ENCODE measurements at regions not wholly inside any gene's neighbourhood (a gene's known extent, or its start where the extent isn't known, plus 50 kb on each side); places are given as distances from the start of the nearest gene placed in this dataset.
"Not testable (repeated sequence)": the region's sequence is repeated elsewhere in the genome, so short reads cannot be mapped to it uniquely, and the experiment has no call there.

DNA sequence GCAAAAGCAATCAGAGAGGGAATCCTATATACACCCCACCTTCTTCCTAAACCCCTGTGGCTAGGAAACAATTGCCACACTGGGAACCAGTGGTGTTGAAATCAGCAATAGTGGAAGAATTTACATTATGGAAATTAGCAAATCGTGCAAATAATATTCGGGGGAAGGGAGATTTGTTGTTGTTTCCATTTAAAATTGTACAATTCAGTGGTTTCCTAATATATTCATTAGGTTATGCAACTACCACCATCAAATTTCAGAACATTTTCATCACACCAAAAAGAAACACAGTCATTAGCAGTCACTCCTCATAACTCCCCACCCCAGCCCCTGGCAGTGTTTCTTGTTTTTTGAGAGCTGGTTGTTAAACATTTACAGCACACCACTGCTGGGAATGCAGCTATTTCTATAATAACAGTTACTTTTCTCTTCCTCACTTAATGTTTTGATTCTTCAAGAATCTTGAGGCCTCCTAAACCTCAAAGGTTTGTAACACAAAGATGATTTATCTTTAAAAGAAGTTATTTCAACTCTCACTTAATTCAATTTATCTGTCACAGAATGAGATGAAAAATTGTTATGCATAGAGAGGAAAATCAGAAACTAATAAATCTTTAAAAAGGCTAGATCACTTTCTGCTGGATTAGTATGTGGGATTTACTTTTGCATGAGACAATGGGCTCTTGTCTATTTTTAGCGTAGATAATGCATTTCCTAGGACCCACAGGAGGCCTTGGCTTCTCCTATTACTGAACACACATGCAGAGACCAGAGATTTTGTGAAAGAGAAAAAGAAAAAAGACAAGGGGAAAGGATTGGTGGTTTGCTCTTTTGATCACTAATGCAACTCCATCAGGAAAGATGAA lies 91.8 kb upstream of the DAPK1 start:
- no peak for DNase-seq (ENCODE audit: extremely low spot score)
- POLR2A ChIA-PET = no interaction called here
- TF ChIP-seq BHLHE40 (IDR thresholded peaks at IDR 0.05; ENCODE audit: borderline replicate concordance) (no peak), L3MBTL2 (conservative IDR thresholded peaks at IDR 0.05) (no peak), NFRKB (IDR thresholded peaks at IDR 0.05) (no peak), FOXK2 (IDR thresholded peaks at IDR 0.05) (no peak), FOXA1 (IDR thresholded peaks at IDR 0.05) (no peak), TARDBP (IDR thresholded peaks at IDR 0.05) (no peak), ARNT (IDR thresholded peaks at IDR 0.05) (no peak), HDGF (IDR thresholded peaks at IDR 0.05; ENCODE audit: borderline replicate concordance) (no peak), CTBP1 (IDR thresholded peaks at IDR 0.05; ENCODE audit: borderline replicate concordance) (no peak), ELF4 (IDR thresholded peaks at IDR 0.05) (no peak), FOXM1 (IDR thresholded peaks at IDR 0.05; ENCODE audit: borderline replicate concordance) (no peak), ZNF384 (IDR thresholded peaks at IDR 0.05) (no peak), LEF1 (IDR thresholded peaks at IDR 0.05; ENCODE audit: borderline replicate concordance) (no peak), SUZ12 (IDR thresholded peaks at IDR 0.05) (no peak), SP1 (IDR thresholded peaks at IDR 0.05) (no peak)
- TF ChIP-seq, protein P1, sequence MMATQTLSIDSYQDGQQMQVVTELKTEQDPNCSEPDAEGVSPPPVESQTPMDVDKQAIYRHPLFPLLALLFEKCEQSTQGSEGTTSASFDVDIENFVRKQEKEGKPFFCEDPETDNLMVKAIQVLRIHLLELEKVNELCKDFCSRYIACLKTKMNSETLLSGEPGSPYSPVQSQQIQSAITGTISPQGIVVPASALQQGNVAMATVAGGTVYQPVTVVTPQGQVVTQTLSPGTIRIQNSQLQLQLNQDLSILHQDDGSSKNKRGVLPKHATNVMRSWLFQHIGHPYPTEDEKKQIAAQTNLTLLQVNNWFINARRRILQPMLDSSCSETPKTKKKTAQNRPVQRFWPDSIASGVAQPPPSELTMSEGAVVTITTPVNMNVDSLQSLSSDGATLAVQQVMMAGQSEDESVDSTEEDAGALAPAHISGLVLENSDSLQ (IDR thresholded peaks at IDR 0.05) = no peak
- CTCF ChIA-PET = interaction anchor here (1.0 kb wide), 1 partner anchor 12 kb away, joined by 3 read pairs; no protein-coding TSS in a partner anchor

DNA sequence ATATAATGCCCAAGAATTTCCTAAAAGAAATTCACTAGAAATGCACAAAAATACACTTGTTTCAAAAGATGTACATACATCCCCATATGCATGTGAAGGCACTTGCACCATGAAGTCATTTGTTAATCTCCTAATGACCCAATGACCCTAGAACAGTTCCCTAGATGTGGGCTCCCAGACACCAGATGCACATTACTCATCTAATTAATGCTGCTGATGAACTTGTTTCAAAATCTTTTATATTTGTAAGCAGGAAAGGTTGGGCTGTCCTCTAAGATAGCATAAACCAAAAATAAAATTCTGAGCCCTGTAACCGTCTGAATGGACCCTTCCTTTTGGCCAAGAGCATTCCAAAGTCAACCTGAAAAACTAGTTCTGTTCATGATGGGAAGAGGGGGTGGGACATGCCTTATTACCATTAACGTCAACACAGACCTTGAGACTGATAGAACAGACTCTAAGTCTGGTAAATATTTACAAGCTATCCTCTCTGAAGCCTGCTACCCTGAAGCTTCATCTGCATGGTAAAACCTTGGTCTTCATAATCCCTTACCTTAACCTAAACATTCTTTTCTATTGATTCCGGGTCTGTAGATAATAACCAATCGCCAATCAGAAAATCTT lies 91.0 kb upstream of the DAPK1 start:
- no peak for DNase-seq (ENCODE audit: extremely low spot score)
- POLR2A ChIA-PET = no interaction called here
- CTCF ChIA-PET = no interaction called here
- no peak for TF ChIP-seq FOXK2 (IDR thresholded peaks at IDR 0.05)
- TF ChIP-seq BHLHE40 (IDR thresholded peaks at IDR 0.05; ENCODE audit: borderline replicate concordance) = no peak
- TF ChIP-seq SP1 (IDR thresholded peaks at IDR 0.05) = no peak

DNA sequence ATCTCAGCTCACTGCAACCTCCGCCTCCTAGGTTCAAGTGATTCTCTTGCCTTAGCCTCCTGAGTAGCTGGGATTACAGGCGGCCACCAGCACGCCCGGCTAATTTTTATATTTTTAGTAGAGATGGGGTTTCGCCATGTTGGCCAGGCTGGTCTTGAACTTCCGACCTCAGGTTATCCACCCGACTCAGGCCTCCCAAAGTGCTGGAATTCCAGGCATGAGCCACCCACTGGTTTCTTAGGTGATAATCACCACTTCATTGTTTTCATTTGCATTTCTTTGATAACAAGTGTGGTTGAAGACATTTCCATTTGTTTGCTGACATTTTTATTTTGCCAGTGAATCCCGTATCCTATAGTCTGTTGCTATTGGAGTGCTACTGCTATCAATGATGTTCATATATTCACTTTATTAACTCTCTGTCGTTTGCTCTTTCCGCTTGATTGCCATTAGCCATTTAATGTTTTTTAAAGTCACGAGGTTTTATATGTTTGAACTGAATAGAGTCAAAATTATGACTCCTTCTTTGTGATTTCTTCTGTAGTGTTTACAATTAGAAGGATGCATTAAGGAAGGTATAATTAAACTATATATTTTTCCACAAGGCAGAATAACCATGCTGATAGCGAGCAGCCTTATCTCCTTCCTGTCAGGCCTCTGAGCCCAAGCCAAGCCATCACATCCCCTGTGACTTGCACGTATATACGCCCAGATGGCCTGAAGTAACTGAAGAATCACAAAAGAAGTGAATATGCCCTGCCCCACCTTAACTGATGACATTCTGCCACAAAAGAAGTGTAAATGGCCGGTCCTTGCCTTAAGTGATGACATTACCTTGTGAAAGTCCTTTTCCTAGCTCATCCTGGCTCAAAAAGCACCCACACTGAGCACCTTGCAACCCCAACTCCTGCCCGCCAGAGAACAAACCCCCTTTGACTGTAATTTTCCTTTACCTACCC lies 87.3 kb upstream of the DAPK1 start:
- CTCF ChIA-PET; POLR2A ChIA-PET; DNase-seq (ENCODE audit: extremely low spot score): not testable (repeated sequence)

GRCh38 chr9:87420884-87421283 lies 76.8 kb upstream of the DAPK1 start:
- no peak for DNase-seq (ENCODE audit: extremely low spot score)
- POLR2A ChIA-PET = no interaction called here

DNA sequence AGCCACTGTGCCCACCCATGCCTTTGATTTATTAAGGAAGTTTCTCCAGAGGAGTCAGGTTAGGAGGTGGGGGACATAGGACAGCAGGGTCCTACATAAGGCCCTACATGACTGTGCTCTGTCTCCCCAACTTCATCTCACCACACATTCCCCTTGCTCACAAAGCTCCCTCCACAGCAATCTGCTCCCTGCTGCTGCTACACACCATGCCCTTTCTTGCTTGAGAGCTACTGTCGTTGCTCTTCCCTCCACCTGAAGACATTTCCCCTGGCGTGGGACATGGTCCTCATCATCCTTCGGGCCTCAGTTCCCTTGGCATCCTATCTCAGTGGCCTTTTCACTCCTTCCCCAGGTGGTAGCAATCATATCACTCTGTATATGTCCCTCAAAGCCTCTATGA lies 75.9 kb upstream of the DAPK1 start:
- POLR2A ChIA-PET = no interaction called here
- no peak for DNase-seq (ENCODE audit: extremely low spot score)
- CTCF ChIA-PET = no interaction called here

More at GRCh38 chr9:87420884-87421283, 76.8 kb upstream of the DAPK1 start:
- CTCF ChIA-PET = no interaction called here
- TF ChIP-seq SP1 (IDR thresholded peaks at IDR 0.05) = no peak
- no peak for TF ChIP-seq NFRKB (IDR thresholded peaks at IDR 0.05)
- no peak for TF ChIP-seq L3MBTL2 (conservative IDR thresholded peaks at IDR 0.05)
- TF ChIP-seq ELF4 (IDR thresholded peaks at IDR 0.05) = no peak
- TF ChIP-seq TARDBP (IDR thresholded peaks at IDR 0.05) = no peak
- TF ChIP-seq ARNT (IDR thresholded peaks at IDR 0.05) = no peak
- TF ChIP-seq LEF1 (IDR thresholded peaks at IDR 0.05; ENCODE audit: borderline replicate concordance) = no peak
- TF ChIP-seq HDGF (IDR thresholded peaks at IDR 0.05; ENCODE audit: borderline replicate concordance) = no peak
- TF ChIP-seq FOXK2 (IDR thresholded peaks at IDR 0.05) = no peak
- no peak for TF ChIP-seq FOXM1 (IDR thresholded peaks at IDR 0.05; ENCODE audit: borderline replicate concordance)
- no peak for TF ChIP-seq ZNF384 (IDR thresholded peaks at IDR 0.05)
- TF ChIP-seq SUZ12 (IDR thresholded peaks at IDR 0.05) = no peak
- TF ChIP-seq, protein P1 (IDR thresholded peaks at IDR 0.05) = no peak
- TF ChIP-seq CTBP1 (IDR thresholded peaks at IDR 0.05; ENCODE audit: borderline replicate concordance) = no peak

GRCh38 chr9:87422999-87423398 lies 74.7 kb upstream of the DAPK1 start:
- TF ChIP-seq NFRKB (IDR thresholded peaks at IDR 0.05) (no peak), L3MBTL2 (conservative IDR thresholded peaks at IDR 0.05) (no peak), SP1 (IDR thresholded peaks at IDR 0.05) (no peak), SUZ12 (IDR thresholded peaks at IDR 0.05) (no peak), FOXA1 (IDR thresholded peaks at IDR 0.05) (no peak), TARDBP (IDR thresholded peaks at IDR 0.05) (no peak), ELF4 (IDR thresholded peaks at IDR 0.05) (no peak), FOXM1 (IDR thresholded peaks at IDR 0.05; ENCODE audit: borderline replicate concordance) (no peak), BHLHE40 (IDR thresholded peaks at IDR 0.05; ENCODE audit: borderline replicate concordance) (no peak), HDGF (IDR thresholded peaks at IDR 0.05; ENCODE audit: borderline replicate concordance) (no peak), ZNF384 (IDR thresholded peaks at IDR 0.05) (no peak), LEF1 (IDR thresholded peaks at IDR 0.05; ENCODE audit: borderline replicate concordance) (no peak), CTBP1 (IDR thresholded peaks at IDR 0.05; ENCODE audit: borderline replicate concordance) (no peak), FOXK2 (IDR thresholded peaks at IDR 0.05) (no peak), ARNT (IDR thresholded peaks at IDR 0.05) (no peak)
- TF ChIP-seq, protein P1 (IDR thresholded peaks at IDR 0.05) = no peak
- CTCF ChIA-PET = no interaction called here
- POLR2A ChIA-PET = interaction anchor here (0.9 kb wide), 1 partner anchor 75 kb away, joined by 4 read pairs; the partner anchor contains the start of gene DAPK1
- no peak for DNase-seq (ENCODE audit: extremely low spot score)

More for the DNA sequence above, 75.9 kb upstream of the DAPK1 start:
- TF ChIP-seq ZNF384 (IDR thresholded peaks at IDR 0.05) (no peak), SUZ12 (IDR thresholded peaks at IDR 0.05) (no peak), LEF1 (IDR thresholded peaks at IDR 0.05; ENCODE audit: borderline replicate concordance) (no peak), BHLHE40 (IDR thresholded peaks at IDR 0.05; ENCODE audit: borderline replicate concordance) (no peak), CTBP1 (IDR thresholded peaks at IDR 0.05; ENCODE audit: borderline replicate concordance) (no peak), FOXA1 (IDR thresholded peaks at IDR 0.05) (no peak), TARDBP (IDR thresholded peaks at IDR 0.05) (no peak), SP1 (IDR thresholded peaks at IDR 0.05) (no peak), NFRKB (IDR thresholded peaks at IDR 0.05) (no peak), L3MBTL2 (conservative IDR thresholded peaks at IDR 0.05) (no peak)

- CTCF ChIA-PET; DNase-seq (ENCODE audit: extremely low spot score); POLR2A ChIA-PET: not testable (repeated sequence)
Observed at GRCh38 chr9:87423885-87424284, 73.8 kb upstream of the DAPK1 start.
